Heart right ventricle (tissue), 16 donors: ENCODE measurements at regions not wholly inside any gene's neighbourhood (a gene's known extent, or its start where the extent isn't known, plus 50 kb on each side); places are given as distances from the start of the nearest gene placed in this dataset.

Experiments
- ATAC-seq, 8 donors: fragments of 200-7000 bp; cut with Tn5 transposase; one replicate each; pipeline ENCODE4 v1.9.1; 2020; ENCODE audit warnings: mild to moderate bottlenecking in 8 of 8, moderate library complexity in 8 of 8, moderate number of reproducible peaks in 1 of 8
- DNase-seq, 2 donors: peaks; one replicate each; pipeline ENCODE4 v3.0.0-alpha.2; 2020
- H3K27ac ChIP-seq, 10 donors: fragments of 200-600 bp; sonication (generic) in 2 of 10; one replicate each; pipeline versions ENCODE4 v1.5.0 to v1.8.0; 2020 to 2022; ENCODE audit warnings: mild to moderate bottlenecking in 3 of 10
- H3K27me3 ChIP-seq, 7 donors: fragments of 200-600 bp; one replicate each; pipeline ENCODE4 v1.8.0; 2021 to 2022; ENCODE audit warnings: mild to moderate bottlenecking in 2 of 7
- H3K36me3 ChIP-seq, 9 donors: fragments of 200-600 bp; sonication (generic) in 1 of 9; one replicate each; pipeline versions ENCODE4 v1.5.0 to v1.8.0; 2020 to 2022; ENCODE audit warnings: mild to moderate bottlenecking in 2 of 9
- H3K4me1 ChIP-seq, 9 donors: fragments of 200-600 bp; sonication (generic) in 1 of 9; one replicate each; pipeline versions ENCODE4 v1.5.0 to v1.8.0; 2020 to 2022; ENCODE audit warnings: mild to moderate bottlenecking in 4 of 9
- H3K4me3 ChIP-seq, 10 donors: fragments of 200-600 bp; sonication (generic) in 2 of 10; one replicate each; pipeline versions ENCODE4 v1.5.0 to v1.8.0; 2020 to 2022; ENCODE audit warnings: mild to moderate bottlenecking in 7 of 10, moderate library complexity in 2 of 10
- H3K9me3 ChIP-seq, 11 donors: fragments of 200-600 bp in 10 of 11; sonication (generic) in 2 of 11; one replicate each; pipeline versions ENCODE4 v1.5.0 to v1.8.0; 2013 to 2022; ENCODE audit warnings: mild to moderate bottlenecking in 2 of 11, control low read depth in 1 of 11, moderate library complexity in 1 of 11
- WGBS, 2 donors: extraction: QIAGEN DNeasy Blood & Tissue Kit; methylation state at CpG; one replicate each; pipeline ENCODE4 v1.1.7; 2013; ENCODE audit warnings: inconsistent platforms in 1 of 2; 5-methylcytosine and 5-hydroxymethylcytosine counted together
- intact Hi-C, 10 donors: fragments of 100-400 bp; cut with DNase I; formaldehyde crosslinking; loops; one replicate each; pipeline versions ENCODE4 v1.11.1 to v1.14.2; 2022
- TF ChIP-seq, protein P1 (sequence below), 9 donors: fragments of 200-600 bp; sonication (generic) in 2 of 9; IDR thresholded peaks; one replicate each; pipeline versions ENCODE4 v1.5.0 to v1.8.0; 2021 to 2022; ENCODE audit warnings: antibody characterized with exemption in 9 of 9, mild to moderate bottlenecking in 5 of 9, moderate library complexity in 1 of 9
- donor health status: Arrhythmogenic right ventricular cardiomyopathy.
- donor health status: ischemic (EF 13 %, LVEDD 7.1; RV severe dilation, severe dysfunction).
- donor health status: healthy with polysubstance abuse.
- donor health status: DM: no; HTN: yes; CAD: no.
- donor health status: DM: no; HTN: no; CAD: no.
- donor health status: ischemic (EF 25% LVEDD 6.9; RV normal size, moderate dysfunction).
- donor health status: ischemic (EF 25% LVEDD 5.7; RV mildly dilated, moderate dysfunction).
- donor health status: healthy.
- donor health status: DM: yes; HTN: yes; CAD: no.
- donor health status: Ischemic cardiomyopathy.
- donor health status: ischemic (EF 35%, LVEDD 5.7; RV mildly dilated, moderate dysfunction).
- donor health status: nonischemic (EF 11% LVEDD 7.7; RV severe dilation, severe dysfunction).
- donor health status: DM: yes; HTN: yes; CAD: no.
- donor health status: PGD.
- donor health status: ischemic (EF 29% LVEDD 5.4; RV normal size, mild dysfunction).
- donor health status: nonischemic (EF 23%, LVEDD 6.1; RV moderate dilation, normal function).

DNA sequence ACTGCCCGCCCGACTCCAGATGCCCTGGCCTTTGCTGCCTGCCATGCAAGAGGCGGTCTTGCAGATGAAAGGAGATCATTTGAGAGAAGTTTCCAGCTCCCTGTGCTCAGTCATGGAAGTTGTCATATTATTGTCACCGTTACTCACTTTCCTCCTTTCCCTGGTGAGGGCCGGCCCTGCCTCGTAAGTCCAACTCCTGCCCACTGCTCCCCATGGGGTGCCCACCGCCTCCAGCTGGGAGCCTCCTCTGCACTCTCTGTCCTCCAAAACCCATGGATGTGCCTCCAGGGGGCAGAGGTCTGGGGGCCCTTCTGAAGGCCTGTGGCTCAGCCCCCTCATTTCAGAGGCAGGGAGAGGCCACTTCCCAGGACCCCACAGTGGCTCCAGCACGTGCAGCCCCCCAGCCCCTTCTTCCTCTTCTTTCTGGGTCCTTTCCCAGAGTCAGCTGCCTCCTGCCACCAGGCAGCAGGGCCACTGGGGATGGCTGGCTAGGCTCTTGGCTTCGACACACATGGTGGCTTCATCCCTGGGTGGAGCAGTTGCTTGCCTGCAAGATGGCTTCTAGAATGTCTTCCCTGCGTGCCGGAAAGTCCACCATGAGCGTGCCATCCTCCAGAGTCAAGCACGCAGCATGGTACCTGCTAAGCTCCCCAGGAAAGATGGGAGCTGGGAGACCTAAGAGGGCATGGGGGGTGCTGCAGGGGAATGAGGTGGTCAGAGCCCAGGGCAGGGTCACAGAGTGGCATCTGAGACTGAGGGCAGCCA, 97.9 kb upstream of the RUNX3 start:
- WGBS, 2 donors: 78 to 87% methylated on average over 13 of the region's 13 CpGs
- intact Hi-C loops: no loop called here
- DNase-seq (no peak), ATAC-seq (no peak)
- H3K27me3 ChIP-seq: peaks cover 0 to 25% (median 8%) of the 10 kb centered on the region in 7 donors
- H3K4me1 ChIP-seq: peaks cover 0 to 73% (median 2%) of the 10 kb centered on the region in 9 donors
- H3K36me3 ChIP-seq: no peaks in the 10 kb centered on the region
- H3K9me3 ChIP-seq: no peaks in the 10 kb centered on the region
- TF ChIP-seq, protein P1, sequence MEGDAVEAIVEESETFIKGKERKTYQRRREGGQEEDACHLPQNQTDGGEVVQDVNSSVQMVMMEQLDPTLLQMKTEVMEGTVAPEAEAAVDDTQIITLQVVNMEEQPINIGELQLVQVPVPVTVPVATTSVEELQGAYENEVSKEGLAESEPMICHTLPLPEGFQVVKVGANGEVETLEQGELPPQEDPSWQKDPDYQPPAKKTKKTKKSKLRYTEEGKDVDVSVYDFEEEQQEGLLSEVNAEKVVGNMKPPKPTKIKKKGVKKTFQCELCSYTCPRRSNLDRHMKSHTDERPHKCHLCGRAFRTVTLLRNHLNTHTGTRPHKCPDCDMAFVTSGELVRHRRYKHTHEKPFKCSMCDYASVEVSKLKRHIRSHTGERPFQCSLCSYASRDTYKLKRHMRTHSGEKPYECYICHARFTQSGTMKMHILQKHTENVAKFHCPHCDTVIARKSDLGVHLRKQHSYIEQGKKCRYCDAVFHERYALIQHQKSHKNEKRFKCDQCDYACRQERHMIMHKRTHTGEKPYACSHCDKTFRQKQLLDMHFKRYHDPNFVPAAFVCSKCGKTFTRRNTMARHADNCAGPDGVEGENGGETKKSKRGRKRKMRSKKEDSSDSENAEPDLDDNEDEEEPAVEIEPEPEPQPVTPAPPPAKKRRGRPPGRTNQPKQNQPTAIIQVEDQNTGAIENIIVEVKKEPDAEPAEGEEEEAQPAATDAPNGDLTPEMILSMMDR (IDR thresholded peaks at IDR 0.05): no peak
- no peak overlapping the region for H3K27ac ChIP-seq
- no peak overlapping the region for H3K4me3 ChIP-seq

DNA sequence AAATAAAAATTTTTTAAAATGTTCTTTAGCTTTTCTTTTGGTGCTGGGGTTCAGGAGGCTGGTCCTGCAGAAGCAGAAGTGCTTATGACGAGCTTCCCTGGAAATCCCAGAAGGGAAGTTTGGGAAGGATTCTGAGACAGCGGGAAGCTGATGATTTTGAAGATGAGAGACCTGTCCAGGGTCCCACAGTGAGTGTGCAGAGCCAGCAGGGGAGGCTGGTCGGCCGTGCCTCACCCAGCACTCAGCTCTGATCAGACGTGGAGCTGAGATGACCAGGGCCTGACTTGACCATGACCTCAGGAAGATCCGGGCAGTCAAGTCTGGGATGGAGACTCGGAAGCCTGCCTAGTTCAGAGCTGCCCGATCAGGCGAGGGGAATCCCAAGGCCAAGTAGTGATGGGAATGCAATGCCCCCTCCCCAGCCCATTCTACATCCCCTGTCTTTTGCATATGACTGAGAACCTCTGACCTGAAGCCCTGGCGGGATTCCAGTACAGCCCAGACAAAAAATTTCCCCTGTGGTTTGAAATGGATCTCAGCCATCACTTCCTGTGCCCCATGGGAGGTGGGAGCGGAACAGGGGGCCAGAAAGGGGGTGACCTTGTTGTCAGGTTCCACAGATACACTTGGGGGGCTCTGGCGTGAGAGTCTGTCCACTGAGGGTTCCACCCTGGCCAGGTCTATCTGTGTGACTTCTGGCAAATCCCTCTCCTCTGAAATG, 96.8 kb upstream of the RUNX3 start:
- intact Hi-C loops: no loop called here
- WGBS, 2 donors: 38 to 47% methylated on average over 12 of the region's 12 CpGs
- no peaks in the 10 kb centered on the region for H3K9me3 ChIP-seq
- no peak for DNase-seq
- H3K4me1 ChIP-seq: peaks cover 7 to 73% (median 13%) of the 10 kb centered on the region in 9 donors
- H3K27me3 ChIP-seq: peaks cover 0 to 25% (median 14%) of the 10 kb centered on the region in 7 donors
- H3K36me3 ChIP-seq: no peaks in the 10 kb centered on the region
- H3K4me3 ChIP-seq: no peak overlapping the region
- no peak for ATAC-seq
- TF ChIP-seq, protein P1 (IDR thresholded peaks at IDR 0.05): no peak
- no peak overlapping the region for H3K27ac ChIP-seq

DNA sequence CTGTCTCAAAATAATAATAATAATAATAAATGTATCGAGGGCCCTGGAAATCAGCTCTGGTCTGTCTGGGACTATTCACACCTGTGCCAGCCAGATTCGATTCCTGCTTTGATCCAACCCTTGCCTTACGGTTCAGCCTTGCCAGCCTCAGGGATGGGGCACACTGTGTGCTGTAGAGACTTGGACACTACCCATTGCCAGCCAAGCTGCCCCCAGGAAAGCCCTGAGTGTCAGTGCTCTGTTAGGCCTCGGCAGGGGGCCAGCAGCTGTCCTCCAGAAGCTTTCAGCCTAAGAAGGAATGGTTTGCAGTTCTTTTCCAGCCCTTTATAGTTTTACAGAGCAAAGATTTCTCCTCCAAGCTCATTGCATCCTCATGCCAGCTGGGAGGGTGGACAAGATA, 96.2 kb upstream of the RUNX3 start:
- no peak for DNase-seq
- ATAC-seq: no peak
- Histone ChIP-seq H3K4me3 (no peak overlapping the region), H3K27me3 (peaks cover 0 to 25% (median 14%) of the 10 kb centered on the region in 7 donors), H3K27ac (no peak overlapping the region), H3K4me1 (peaks cover 7 to 74% (median 13%) of the 10 kb centered on the region in 9 donors), H3K9me3 (no peaks in the 10 kb centered on the region), H3K36me3 (no peaks in the 10 kb centered on the region)
- WGBS, 2 donors: 85 to 87% methylated on average over 4 of the region's 4 CpGs
- intact Hi-C loops: no loop called here
- TF ChIP-seq, protein P1 (IDR thresholded peaks at IDR 0.05): no peak

DNA sequence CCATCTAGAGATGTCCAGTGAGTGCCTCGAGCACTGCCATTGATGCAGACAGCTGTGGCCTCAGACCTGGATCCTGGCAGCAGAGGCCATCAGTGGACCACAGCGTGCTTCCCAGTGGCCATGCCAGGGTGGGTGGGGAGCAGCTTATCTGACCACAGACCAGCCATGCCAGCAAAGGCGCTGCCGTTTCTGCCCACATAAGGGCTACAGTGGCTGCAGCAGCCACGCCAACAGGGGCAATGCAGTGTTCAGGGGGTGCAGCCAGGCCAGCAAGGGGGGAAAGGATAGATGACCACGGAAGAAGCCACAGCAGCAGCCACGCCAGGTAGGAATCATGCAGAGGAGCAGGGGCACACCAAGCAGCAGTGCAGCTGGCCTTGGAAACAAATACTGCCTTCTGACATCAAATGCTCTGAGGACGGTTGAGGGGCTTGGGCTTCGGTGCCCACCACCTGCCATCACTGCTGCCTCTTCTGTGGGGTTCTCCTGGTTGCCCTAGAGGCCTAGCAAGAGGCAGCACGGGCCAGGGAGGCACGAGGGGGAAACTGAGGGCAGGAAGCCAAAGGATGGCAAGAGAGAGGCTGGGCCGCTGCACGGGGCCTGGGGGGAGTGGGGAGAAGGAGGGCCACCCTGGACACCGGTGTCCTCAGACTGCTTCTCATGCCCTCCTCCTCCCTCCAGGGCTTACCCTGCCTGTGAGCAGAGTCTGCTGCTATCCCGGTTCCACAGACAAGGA, 94.7 kb upstream of the RUNX3 start:
- Histone ChIP-seq H3K27me3 (peaks cover 0 to 23% (median 9%) of the 10 kb centered on the region in 7 donors), H3K9me3 (no peaks in the 10 kb centered on the region), H3K27ac (peak overlapping the region in 1 of 10 donors; percentile 1), H3K4me3 (no peak overlapping the region), H3K36me3 (no peaks in the 10 kb centered on the region), H3K4me1 (peaks cover 7 to 71% (median 13%) of the 10 kb centered on the region in 9 donors)
- TF ChIP-seq, protein P1 (IDR thresholded peaks at IDR 0.05): no peak
- WGBS, 2 donors: 82 to 85% methylated on average over 15 of the region's 15 CpGs
- intact Hi-C loops: no loop called here
- ATAC-seq: no peak
- DNase-seq: no peak
